GM19099 (cell line): ENCODE measurements at regions not wholly inside any gene's neighbourhood (a gene's known extent, or its start where the extent isn't known, plus 50 kb on each side); places are given as distances from the start of the nearest gene placed in this dataset.

ENCODE experiments used
- POLR2A ChIP-seq: IDR thresholded peaks from 3 replicates; pipeline ENCODE4 v1.6.1; 2011; ENCODE audit warnings: low read depth; ENCODE audit not compliant: insufficient read length; ENCODE audit errors: extremely low read depth

GRCh38 chr22:49305966-49306631 lies 521.6 kb downstream of the BRD1 start:
- TF ChIP-seq POLR2A, result no peak

GRCh38 chr22:49305214-49305965 lies 522.3 kb downstream of the BRD1 start:
- TF ChIP-seq POLR2A, result no peak

- TF ChIP-seq POLR2A, result no peak
These were observed 523.8 kb downstream of the BRD1 start for GRCh38 chr22:49303781-49304461.

GRCh38 chr22:49303061-49303735 lies 524.5 kb downstream of the BRD1 start:
- TF ChIP-seq POLR2A, result no peak

GRCh38 chr22:49302530-49302929 lies 525.1 kb downstream of the BRD1 start:
- no peak for TF ChIP-seq POLR2A

- TF ChIP-seq POLR2A, result no peak
These were observed 525.6 kb downstream of the BRD1 start for GRCh38 chr22:49302150-49302460.

GRCh38 chr22:49301398-49302149 lies 526.1 kb downstream of the BRD1 start:
- no peak for TF ChIP-seq POLR2A

- no peak for TF ChIP-seq POLR2A
These were observed 526.7 kb downstream of the BRD1 start for GRCh38 chr22:49300951-49301397.

- TF ChIP-seq POLR2A, result no peak
These were observed 527.4 kb downstream of the BRD1 start for GRCh38 chr22:49300241-49300640.

- TF ChIP-seq POLR2A, result no peak
These were observed 527.8 kb downstream of the BRD1 start for GRCh38 chr22:49299821-49300231.

- TF ChIP-seq POLR2A, result no peak
These were observed 528.6 kb downstream of the BRD1 start for GRCh38 chr22:49298834-49299750.

GRCh38 chr22:49297871-49298721 lies 529.6 kb downstream of the BRD1 start:
- TF ChIP-seq POLR2A, result no peak
